Body of pancreas (tissue), 4 donors: ENCODE measurements at regions not wholly inside any gene's neighbourhood (a gene's known extent, or its start where the extent isn't known, plus 50 kb on each side); places are given as distances from the start of the nearest gene placed in this dataset.

ENCODE experiments used
- CTCF ChIP-seq, 7 experiments: fragments of 450-650 bp in 4 of 7; fragments of 200-600 bp in 3 of 7; sonication (generic) in 3 of 7; IDR thresholded peaks; one replicate each; pipeline ENCODE4 v1.5.1; 2016 to 2019; ENCODE audit warnings: antibody characterized with exemption in 7 of 7
- POLR2A ChIP-seq, 3 donors: fragments of 450-650 bp; IDR thresholded peaks; one replicate each; pipeline ENCODE4 v1.6.1; 2016; ENCODE audit warnings: antibody characterized with exemption in 3 of 3, mild to moderate bottlenecking in 2 of 3

GRCh38 chr13:74731731-74732130 lies 597.5 kb upstream of the KLF12 start:
- TF ChIP-seq POLR2A (IDR thresholded peaks at IDR 0.05) (no peak), CTCF (IDR thresholded peaks at IDR 0.05) (no peak)
